Lower lobe of right lung (tissue), 2 donors: ENCODE measurements at regions not wholly inside any gene's neighbourhood (a gene's known extent, or its start where the extent isn't known, plus 50 kb on each side); places are given as distances from the start of the nearest gene placed in this dataset.

Source experiments
- ATAC-seq, 2 donors: fragments of 200-7000 bp; cut with Tn5 transposase; one replicate each; pipeline ENCODE4 v1.9.1; 2020 to 2022; ENCODE audit warnings: mild to moderate bottlenecking in 2 of 2, moderate library complexity in 2 of 2
- DNase-seq: peaks from one replicate; pipeline ENCODE4 v3.0.0-alpha.2; 2020
- H3K27ac ChIP-seq: fragments of 200-600 bp; one replicate; pipeline ENCODE4 v1.8.0; 2022
- H3K27me3 ChIP-seq: fragments of 200-600 bp; one replicate; pipeline ENCODE4 v1.8.0; 2022; ENCODE audit warnings: low read depth
- H3K36me3 ChIP-seq: fragments of 200-600 bp; one replicate; pipeline ENCODE4 v1.8.0; 2022; ENCODE audit warnings: mild to moderate bottlenecking
- H3K4me1 ChIP-seq: fragments of 200-600 bp; one replicate; pipeline ENCODE4 v1.8.0; 2022
- H3K4me3 ChIP-seq: fragments of 200-600 bp; one replicate; pipeline ENCODE4 v1.8.0; 2022; ENCODE audit warnings: mild to moderate bottlenecking
- H3K9me3 ChIP-seq: fragments of 200-600 bp; one replicate; pipeline ENCODE4 v1.8.0; 2022
- intact Hi-C: fragments of 100-400 bp; cut with DNase I; formaldehyde crosslinking; loops from one replicate; pipeline ENCODE4 v1.11.0; 2022
- TF ChIP-seq, protein P1 (sequence below): fragments of 200-600 bp; IDR thresholded peaks from one replicate; pipeline ENCODE4 v1.8.0; 2022; ENCODE audit warnings: antibody characterized with exemption, mild to moderate bottlenecking
- donor health status: DM: no; HTN: yes; CAD: no; lungs with severe emphysema.

- Histone ChIP-seq H3K36me3 (no peaks in the 10 kb centered on the region), H3K27me3 (no peaks in the 10 kb centered on the region), H3K9me3 (no peaks in the 10 kb centered on the region), H3K4me3 (no peak overlapping the region), H3K4me1 (peaks cover 6% of the 10 kb centered on the region), H3K27ac (no peak overlapping the region)
- DNase-seq (no peak), ATAC-seq (no peak)
- intact Hi-C loops, result no loop called here
- TF ChIP-seq, protein P1, sequence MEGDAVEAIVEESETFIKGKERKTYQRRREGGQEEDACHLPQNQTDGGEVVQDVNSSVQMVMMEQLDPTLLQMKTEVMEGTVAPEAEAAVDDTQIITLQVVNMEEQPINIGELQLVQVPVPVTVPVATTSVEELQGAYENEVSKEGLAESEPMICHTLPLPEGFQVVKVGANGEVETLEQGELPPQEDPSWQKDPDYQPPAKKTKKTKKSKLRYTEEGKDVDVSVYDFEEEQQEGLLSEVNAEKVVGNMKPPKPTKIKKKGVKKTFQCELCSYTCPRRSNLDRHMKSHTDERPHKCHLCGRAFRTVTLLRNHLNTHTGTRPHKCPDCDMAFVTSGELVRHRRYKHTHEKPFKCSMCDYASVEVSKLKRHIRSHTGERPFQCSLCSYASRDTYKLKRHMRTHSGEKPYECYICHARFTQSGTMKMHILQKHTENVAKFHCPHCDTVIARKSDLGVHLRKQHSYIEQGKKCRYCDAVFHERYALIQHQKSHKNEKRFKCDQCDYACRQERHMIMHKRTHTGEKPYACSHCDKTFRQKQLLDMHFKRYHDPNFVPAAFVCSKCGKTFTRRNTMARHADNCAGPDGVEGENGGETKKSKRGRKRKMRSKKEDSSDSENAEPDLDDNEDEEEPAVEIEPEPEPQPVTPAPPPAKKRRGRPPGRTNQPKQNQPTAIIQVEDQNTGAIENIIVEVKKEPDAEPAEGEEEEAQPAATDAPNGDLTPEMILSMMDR, result no peak
Measured at GRCh38 chr3:178067721-178068120, 468.5 kb upstream of the KCNMB2 start.

GRCh38 chr3:178072391-178073305 lies 463.6 kb upstream of the KCNMB2 start:
- intact Hi-C loops, result no loop called here
- TF ChIP-seq, protein P1, result no peak
- Histone ChIP-seq H3K4me3 (no peak overlapping the region), H3K27ac (no peak overlapping the region), H3K27me3 (no peaks in the 10 kb centered on the region), H3K9me3 (no peaks in the 10 kb centered on the region), H3K4me1 (peaks cover 8% of the 10 kb centered on the region), H3K36me3 (no peaks in the 10 kb centered on the region)
- ATAC-seq (no peak), DNase-seq (no peak)

GRCh38 chr3:178073366-178073765 lies 462.9 kb upstream of the KCNMB2 start:
- intact Hi-C loops, result no loop called here
- no peak overlapping the region for H3K4me3 ChIP-seq
- ATAC-seq (no peak), DNase-seq (no peak)
- H3K36me3 ChIP-seq, result no peaks in the 10 kb centered on the region
- H3K27me3 ChIP-seq, result no peaks in the 10 kb centered on the region
- TF ChIP-seq, protein P1, result no peak
- H3K9me3 ChIP-seq, result no peaks in the 10 kb centered on the region
- H3K4me1 ChIP-seq, result peaks cover 8% of the 10 kb centered on the region
- H3K27ac ChIP-seq, result no peak overlapping the region

DNA sequence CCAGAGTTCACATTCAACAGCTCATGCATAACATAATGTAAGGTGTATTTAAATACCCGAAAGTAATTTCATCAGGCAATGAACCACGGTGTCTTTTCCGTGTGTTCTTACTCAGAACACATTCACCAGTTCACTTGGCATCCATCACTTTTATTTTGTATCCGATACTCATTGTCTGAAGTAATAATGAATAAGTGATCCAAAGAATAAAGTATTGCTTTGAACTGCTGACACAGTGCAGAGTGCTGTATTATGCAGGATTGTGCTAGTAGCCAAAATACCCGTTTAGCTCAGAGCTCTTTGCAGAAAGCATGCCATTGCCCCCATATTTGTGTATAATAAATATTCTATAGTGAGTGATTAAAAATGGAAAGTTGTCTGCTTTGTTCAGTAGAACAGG lies 460.9 kb upstream of the KCNMB2 start:
- Histone ChIP-seq H3K9me3 (no peaks in the 10 kb centered on the region), H3K4me3 (no peak overlapping the region), H3K27ac (no peak overlapping the region), H3K27me3 (no peaks in the 10 kb centered on the region), H3K36me3 (no peaks in the 10 kb centered on the region), H3K4me1 (peaks cover 13% of the 10 kb centered on the region)
- DNase-seq (no peak), ATAC-seq (no peak)
- intact Hi-C loops, result no loop called here
- TF ChIP-seq, protein P1, result no peak

DNA sequence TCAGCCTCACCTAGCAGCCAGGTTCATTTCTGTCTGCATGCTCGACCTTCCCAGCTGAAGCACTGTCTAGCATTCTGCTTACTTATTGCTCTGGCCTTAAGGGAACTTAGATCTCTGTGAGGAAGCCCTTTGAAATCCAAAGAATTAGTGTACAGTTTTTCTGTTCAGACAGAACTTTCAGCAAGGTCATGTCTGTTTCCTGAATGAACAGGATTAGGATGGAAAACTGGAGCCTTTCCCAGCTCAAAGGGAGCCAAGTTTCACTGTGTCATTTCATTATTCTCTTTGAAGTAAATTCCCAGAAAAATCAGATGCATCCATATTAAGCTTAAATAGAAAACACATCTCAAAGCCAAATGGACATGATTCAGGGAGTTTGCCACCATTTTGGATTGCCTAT lies 457.3 kb upstream of the KCNMB2 start:
- DNase-seq (no peak), ATAC-seq (peak in 1 of 2 donors; percentile 9)
- H3K4me1 ChIP-seq, result peaks cover 6% of the 10 kb centered on the region
- peak overlapping the region; percentile 19 for H3K27ac ChIP-seq
- no peaks in the 10 kb centered on the region for H3K27me3 ChIP-seq
- no peaks in the 10 kb centered on the region for H3K36me3 ChIP-seq
- H3K4me3 ChIP-seq, result no peak overlapping the region
- intact Hi-C loops, result no loop called here
- TF ChIP-seq, protein P1, result no peak
- no peaks in the 10 kb centered on the region for H3K9me3 ChIP-seq
